ENCODE measurements at regions not wholly inside any gene's neighbourhood (a gene's known extent, or its start where the extent isn't known, plus 50 kb on each side); places are given as distances from the start of the nearest gene placed in this dataset.

DNA sequence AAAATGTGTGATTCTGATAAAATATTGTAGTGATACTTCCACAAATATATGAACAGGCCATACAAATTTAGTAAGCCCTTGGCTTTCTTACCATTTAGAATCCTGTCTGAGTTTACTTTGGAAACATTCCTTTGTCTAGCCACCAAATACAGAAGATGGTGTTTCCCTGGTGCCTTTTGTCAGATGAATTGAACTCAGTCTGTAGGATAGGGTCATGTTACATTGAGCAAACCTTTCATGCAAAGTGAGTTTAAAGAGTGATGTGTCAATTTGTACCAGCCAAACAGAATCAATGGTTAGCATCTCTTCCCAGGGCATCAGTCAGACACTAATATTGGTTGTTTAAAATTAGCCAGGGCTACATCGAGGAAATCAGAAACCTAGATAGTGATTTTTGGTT lies 1443.4 kb downstream of the ARAP2 start:
- TF ChIP-seq, protein P1, sequence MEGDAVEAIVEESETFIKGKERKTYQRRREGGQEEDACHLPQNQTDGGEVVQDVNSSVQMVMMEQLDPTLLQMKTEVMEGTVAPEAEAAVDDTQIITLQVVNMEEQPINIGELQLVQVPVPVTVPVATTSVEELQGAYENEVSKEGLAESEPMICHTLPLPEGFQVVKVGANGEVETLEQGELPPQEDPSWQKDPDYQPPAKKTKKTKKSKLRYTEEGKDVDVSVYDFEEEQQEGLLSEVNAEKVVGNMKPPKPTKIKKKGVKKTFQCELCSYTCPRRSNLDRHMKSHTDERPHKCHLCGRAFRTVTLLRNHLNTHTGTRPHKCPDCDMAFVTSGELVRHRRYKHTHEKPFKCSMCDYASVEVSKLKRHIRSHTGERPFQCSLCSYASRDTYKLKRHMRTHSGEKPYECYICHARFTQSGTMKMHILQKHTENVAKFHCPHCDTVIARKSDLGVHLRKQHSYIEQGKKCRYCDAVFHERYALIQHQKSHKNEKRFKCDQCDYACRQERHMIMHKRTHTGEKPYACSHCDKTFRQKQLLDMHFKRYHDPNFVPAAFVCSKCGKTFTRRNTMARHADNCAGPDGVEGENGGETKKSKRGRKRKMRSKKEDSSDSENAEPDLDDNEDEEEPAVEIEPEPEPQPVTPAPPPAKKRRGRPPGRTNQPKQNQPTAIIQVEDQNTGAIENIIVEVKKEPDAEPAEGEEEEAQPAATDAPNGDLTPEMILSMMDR (IDR thresholded peaks at IDR 0.05) = no peak
- TF ChIP-seq POLR2AphosphoS5 (IDR thresholded peaks at IDR 0.05; ENCODE audit: low read depth, low read length) (no peak), SIN3A (IDR thresholded peaks at IDR 0.05; ENCODE audit: borderline replicate concordance, insufficient read depth, low read depth, low read length) (no peak)
- TF ChIP-seq, protein P2, sequence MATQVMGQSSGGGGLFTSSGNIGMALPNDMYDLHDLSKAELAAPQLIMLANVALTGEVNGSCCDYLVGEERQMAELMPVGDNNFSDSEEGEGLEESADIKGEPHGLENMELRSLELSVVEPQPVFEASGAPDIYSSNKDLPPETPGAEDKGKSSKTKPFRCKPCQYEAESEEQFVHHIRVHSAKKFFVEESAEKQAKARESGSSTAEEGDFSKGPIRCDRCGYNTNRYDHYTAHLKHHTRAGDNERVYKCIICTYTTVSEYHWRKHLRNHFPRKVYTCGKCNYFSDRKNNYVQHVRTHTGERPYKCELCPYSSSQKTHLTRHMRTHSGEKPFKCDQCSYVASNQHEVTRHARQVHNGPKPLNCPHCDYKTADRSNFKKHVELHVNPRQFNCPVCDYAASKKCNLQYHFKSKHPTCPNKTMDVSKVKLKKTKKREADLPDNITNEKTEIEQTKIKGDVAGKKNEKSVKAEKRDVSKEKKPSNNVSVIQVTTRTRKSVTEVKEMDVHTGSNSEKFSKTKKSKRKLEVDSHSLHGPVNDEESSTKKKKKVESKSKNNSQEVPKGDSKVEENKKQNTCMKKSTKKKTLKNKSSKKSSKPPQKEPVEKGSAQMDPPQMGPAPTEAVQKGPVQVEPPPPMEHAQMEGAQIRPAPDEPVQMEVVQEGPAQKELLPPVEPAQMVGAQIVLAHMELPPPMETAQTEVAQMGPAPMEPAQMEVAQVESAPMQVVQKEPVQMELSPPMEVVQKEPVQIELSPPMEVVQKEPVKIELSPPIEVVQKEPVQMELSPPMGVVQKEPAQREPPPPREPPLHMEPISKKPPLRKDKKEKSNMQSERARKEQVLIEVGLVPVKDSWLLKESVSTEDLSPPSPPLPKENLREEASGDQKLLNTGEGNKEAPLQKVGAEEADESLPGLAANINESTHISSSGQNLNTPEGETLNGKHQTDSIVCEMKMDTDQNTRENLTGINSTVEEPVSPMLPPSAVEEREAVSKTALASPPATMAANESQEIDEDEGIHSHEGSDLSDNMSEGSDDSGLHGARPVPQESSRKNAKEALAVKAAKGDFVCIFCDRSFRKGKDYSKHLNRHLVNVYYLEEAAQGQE (IDR thresholded peaks at IDR 0.05; ENCODE audit: insufficient read depth in 1 of 2, low read depth in 2 of 2, low read length in 1 of 2) = no peak

All from Panc1 (cell line).